ENCODE measurements at regions not wholly inside any gene's neighbourhood (a gene's known extent, or its start where the extent isn't known, plus 50 kb on each side); places are given as distances from the start of the nearest gene placed in this dataset.

DNA sequence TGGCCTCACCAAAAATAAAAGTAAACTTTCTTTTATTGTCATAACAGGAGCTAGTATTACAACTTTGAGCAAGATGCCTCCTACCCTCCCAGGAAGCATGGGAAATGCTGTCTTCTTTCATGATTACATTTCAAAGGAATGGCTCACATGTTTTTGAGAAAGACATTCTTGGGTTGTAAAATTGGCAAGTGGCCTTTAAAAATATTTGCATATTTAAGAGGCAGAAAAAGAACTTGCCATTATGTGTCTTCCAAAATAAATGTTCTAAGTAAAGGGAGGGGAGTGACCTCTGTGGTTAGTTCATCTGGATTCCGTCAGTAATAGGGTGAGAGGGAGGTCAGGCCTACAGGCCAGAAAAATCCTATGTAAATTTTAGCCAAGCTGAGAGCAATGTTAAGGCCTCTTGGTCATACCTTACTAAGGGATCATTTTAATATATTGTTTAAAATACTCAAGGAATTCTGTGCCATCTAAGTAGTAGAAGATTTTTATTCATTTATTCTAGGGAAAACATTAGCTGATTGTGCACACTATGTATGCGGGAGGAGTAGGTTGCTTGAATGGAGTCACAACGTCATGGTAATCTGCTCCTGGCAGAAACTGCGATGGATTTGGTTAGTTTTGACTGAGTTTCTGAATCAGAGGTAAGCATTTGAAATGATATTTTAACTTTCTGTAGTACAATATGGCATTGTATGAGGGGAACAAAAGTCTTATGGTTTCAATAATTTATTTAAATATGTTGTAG, 1485.7 kb upstream of the CDH9 start:
- no peak overlapping the region for H2BK5ac ChIP-seq (ENCODE audit: low read depth, low read length, poor library complexity, severe bottlenecking)
- no peak overlapping the region for H3K9ac ChIP-seq (ENCODE audit: low read length)
- H2BK12ac ChIP-seq (ENCODE audit: low read length in 2 of 2): no peak overlapping the region
- H3K27ac ChIP-seq (ENCODE audit: low read length, poor library complexity, severe bottlenecking): peak overlapping the region; percentile 80
- H2BK120ac ChIP-seq (ENCODE audit: low read depth, low read length): no peak overlapping the region
- H4K91ac ChIP-seq (ENCODE audit: low read length): no peak overlapping the region
- H3K79me1 ChIP-seq (replicated peaks; ENCODE audit: low read length, poor library complexity, severe bottlenecking): no peaks in the 10 kb centered on the region
- H3K9me3 ChIP-seq (ENCODE audit: control insufficient read depth, low read length): peaks cover 9% of the 10 kb centered on the region
- no peak overlapping the region for H3K18ac ChIP-seq (ENCODE audit: low read depth in 1 of 2, low read length in 2 of 2)
- 72% methylated on average over 4 of the region's 4 CpGs for WGBS
- no peak overlapping the region for H3K4me3 ChIP-seq (ENCODE audit: insufficient read depth in 1 of 2, low read depth in 1 of 2, low read length in 2 of 2)
- peak; percentile 61 for DNase-seq
- H2AK5ac ChIP-seq (ENCODE audit: low read length, severe bottlenecking): no peak overlapping the region
- peaks cover 1% of the 10 kb centered on the region for H3K4me1 ChIP-seq (ENCODE audit: control insufficient read depth, insufficient read depth, low read depth, low read length)
- H3K4me2 ChIP-seq (ENCODE audit: low read length, poor library complexity, severe bottlenecking): no peak overlapping the region
- H2AFZ ChIP-seq (ENCODE audit: low read depth, low read length): no peak overlapping the region
- H2BK15ac ChIP-seq (ENCODE audit: low read depth, poor library complexity, severe bottlenecking): no peak overlapping the region
- no peak overlapping the region for H3K23ac ChIP-seq (ENCODE audit: low read length in 2 of 2)
- H4K8ac ChIP-seq (ENCODE audit: low read length): no peak overlapping the region
- H3K14ac ChIP-seq (ENCODE audit: low read length in 2 of 2): no peak overlapping the region
- no peaks in the 10 kb centered on the region for H3K36me3 ChIP-seq (ENCODE audit: control insufficient read depth in 1 of 2, insufficient read depth in 2 of 2, low read depth in 1 of 2, low read length in 2 of 2)
- H3K4ac ChIP-seq (ENCODE audit: low read depth in 1 of 2, low read length in 2 of 2): no peak overlapping the region
- no peaks in the 10 kb centered on the region for H3K27me3 ChIP-seq (ENCODE audit: control insufficient read depth in 1 of 2, insufficient read depth in 1 of 2, low read length in 2 of 2)

- Histone ChIP-seq H3K79me1 (replicated peaks; ENCODE audit: low read length, poor library complexity, severe bottlenecking) (no peaks in the 10 kb centered on the region), H3K4me3 (ENCODE audit: insufficient read depth in 1 of 2, low read depth in 1 of 2, low read length in 2 of 2) (no peak overlapping the region), H3K4me2 (ENCODE audit: low read length, poor library complexity, severe bottlenecking) (no peak overlapping the region), H3K4ac (ENCODE audit: low read depth in 1 of 2, low read length in 2 of 2) (no peak overlapping the region), H4K91ac (ENCODE audit: low read length) (no peak overlapping the region), H3K14ac (ENCODE audit: low read length in 2 of 2) (no peak overlapping the region), H2BK15ac (ENCODE audit: low read depth, poor library complexity, severe bottlenecking) (no peak overlapping the region), H2AK5ac (ENCODE audit: low read length, severe bottlenecking) (no peak overlapping the region), H2BK12ac (ENCODE audit: low read length in 2 of 2) (no peak overlapping the region), H3K36me3 (ENCODE audit: control insufficient read depth in 1 of 2, insufficient read depth in 2 of 2, low read depth in 1 of 2, low read length in 2 of 2) (no peaks in the 10 kb centered on the region), H2AFZ (ENCODE audit: low read depth, low read length) (no peak overlapping the region), H2BK5ac (ENCODE audit: low read depth, low read length, poor library complexity, severe bottlenecking) (no peak overlapping the region), H3K23ac (ENCODE audit: low read length in 2 of 2) (no peak overlapping the region), H3K18ac (ENCODE audit: low read depth in 1 of 2, low read length in 2 of 2) (no peak overlapping the region), H2BK120ac (ENCODE audit: low read depth, low read length) (no peak overlapping the region), H3K9me3 (ENCODE audit: control insufficient read depth, low read length) (peaks cover 7% of the 10 kb centered on the region), H3K27me3 (ENCODE audit: control insufficient read depth in 1 of 2, insufficient read depth in 1 of 2, low read length in 2 of 2) (no peaks in the 10 kb centered on the region), H3K27ac (ENCODE audit: low read length, poor library complexity, severe bottlenecking) (peak overlapping the region; percentile 4), H3K9ac (ENCODE audit: low read length) (no peak overlapping the region), H4K8ac (ENCODE audit: low read length) (no peak overlapping the region), H3K4me1 (ENCODE audit: control insufficient read depth, insufficient read depth, low read depth, low read length) (peaks cover 1% of the 10 kb centered on the region)
- DNase-seq: no peak
- WGBS: no CpG with 5 or more reads among the region's 1 CpG
Observed at GRCh38 chr5:28523416-28523815, 1485.0 kb upstream of the CDH9 start.

- H3K14ac ChIP-seq (ENCODE audit: low read length in 2 of 2): no peak overlapping the region
- no peak overlapping the region for H3K23ac ChIP-seq (ENCODE audit: low read length in 2 of 2)
- H4K91ac ChIP-seq (ENCODE audit: low read length): no peak overlapping the region
- no peak overlapping the region for H4K8ac ChIP-seq (ENCODE audit: low read length)
- DNase-seq: no peak
- WGBS: 75% methylated on average over 1 of the region's 2 CpGs
- H2BK5ac ChIP-seq (ENCODE audit: low read depth, low read length, poor library complexity, severe bottlenecking): no peak overlapping the region
- H3K4me2 ChIP-seq (ENCODE audit: low read length, poor library complexity, severe bottlenecking): no peak overlapping the region
- H3K79me1 ChIP-seq (replicated peaks; ENCODE audit: low read length, poor library complexity, severe bottlenecking): no peaks in the 10 kb centered on the region
- no peak overlapping the region for H2BK12ac ChIP-seq (ENCODE audit: low read length in 2 of 2)
- H3K9ac ChIP-seq (ENCODE audit: low read length): no peak overlapping the region
- no peaks in the 10 kb centered on the region for H3K36me3 ChIP-seq (ENCODE audit: control insufficient read depth in 1 of 2, insufficient read depth in 2 of 2, low read depth in 1 of 2, low read length in 2 of 2)
- H2AFZ ChIP-seq (ENCODE audit: low read depth, low read length): no peak overlapping the region
- H2BK120ac ChIP-seq (ENCODE audit: low read depth, low read length): no peak overlapping the region
- no peak overlapping the region for H3K4ac ChIP-seq (ENCODE audit: low read depth in 1 of 2, low read length in 2 of 2)
- no peak overlapping the region for H3K4me3 ChIP-seq (ENCODE audit: insufficient read depth in 1 of 2, low read depth in 1 of 2, low read length in 2 of 2)
- H2AK5ac ChIP-seq (ENCODE audit: low read length, severe bottlenecking): no peak overlapping the region
- H3K27ac ChIP-seq (ENCODE audit: low read length, poor library complexity, severe bottlenecking): no peak overlapping the region
- H3K27me3 ChIP-seq (ENCODE audit: control insufficient read depth in 1 of 2, insufficient read depth in 1 of 2, low read length in 2 of 2): no peaks in the 10 kb centered on the region
- H3K9me3 ChIP-seq (ENCODE audit: control insufficient read depth, low read length): peaks cover 9% of the 10 kb centered on the region
- no peak overlapping the region for H2BK15ac ChIP-seq (ENCODE audit: low read depth, poor library complexity, severe bottlenecking)
- H3K18ac ChIP-seq (ENCODE audit: low read depth in 1 of 2, low read length in 2 of 2): no peak overlapping the region
- H3K4me1 ChIP-seq (ENCODE audit: control insufficient read depth, insufficient read depth, low read depth, low read length): no peaks in the 10 kb centered on the region
Observed at GRCh38 chr5:28517691-28518090, 1479.3 kb upstream of the CDH9 start.

GRCh38 chr5:28516722-28517121, 1478.3 kb upstream of the CDH9 start:
- no peak overlapping the region for H3K4ac ChIP-seq (ENCODE audit: low read depth in 1 of 2, low read length in 2 of 2)
- H3K27ac ChIP-seq (ENCODE audit: low read length, poor library complexity, severe bottlenecking): no peak overlapping the region
- H2BK5ac ChIP-seq (ENCODE audit: low read depth, low read length, poor library complexity, severe bottlenecking): no peak overlapping the region
- no peaks in the 10 kb centered on the region for H3K27me3 ChIP-seq (ENCODE audit: control insufficient read depth in 1 of 2, insufficient read depth in 1 of 2, low read length in 2 of 2)
- H3K79me1 ChIP-seq (replicated peaks; ENCODE audit: low read length, poor library complexity, severe bottlenecking): no peaks in the 10 kb centered on the region
- no peak overlapping the region for H2AK5ac ChIP-seq (ENCODE audit: low read length, severe bottlenecking)
- H2AFZ ChIP-seq (ENCODE audit: low read depth, low read length): no peak overlapping the region
- peaks cover 6% of the 10 kb centered on the region for H3K9me3 ChIP-seq (ENCODE audit: control insufficient read depth, low read length)
- H4K91ac ChIP-seq (ENCODE audit: low read length): no peak overlapping the region
- no peaks in the 10 kb centered on the region for H3K36me3 ChIP-seq (ENCODE audit: control insufficient read depth in 1 of 2, insufficient read depth in 2 of 2, low read depth in 1 of 2, low read length in 2 of 2)
- no peak overlapping the region for H3K4me2 ChIP-seq (ENCODE audit: low read length, poor library complexity, severe bottlenecking)
- no peak overlapping the region for H2BK15ac ChIP-seq (ENCODE audit: low read depth, poor library complexity, severe bottlenecking)
- no peaks in the 10 kb centered on the region for H3K4me1 ChIP-seq (ENCODE audit: control insufficient read depth, insufficient read depth, low read depth, low read length)
- no peak overlapping the region for H2BK120ac ChIP-seq (ENCODE audit: low read depth, low read length)
- WGBS: 46% methylated on average over 4 of the region's 4 CpGs
- no peak overlapping the region for H3K9ac ChIP-seq (ENCODE audit: low read length)
- DNase-seq: no peak
- no peak overlapping the region for H3K23ac ChIP-seq (ENCODE audit: low read length in 2 of 2)
- H3K14ac ChIP-seq (ENCODE audit: low read length in 2 of 2): no peak overlapping the region
- no peak overlapping the region for H2BK12ac ChIP-seq (ENCODE audit: low read length in 2 of 2)
- H3K18ac ChIP-seq (ENCODE audit: low read depth in 1 of 2, low read length in 2 of 2): no peak overlapping the region
- H4K8ac ChIP-seq (ENCODE audit: low read length): no peak overlapping the region
- no peak overlapping the region for H3K4me3 ChIP-seq (ENCODE audit: insufficient read depth in 1 of 2, low read depth in 1 of 2, low read length in 2 of 2)
